GM18517 (cell line): ENCODE measurements at regions not wholly inside any gene's neighbourhood (a gene's known extent, or its start where the extent isn't known, plus 50 kb on each side); places are given as distances from the start of the nearest gene placed in this dataset.

Experiments
- ATAC-seq: cut with Tn5 transposase; IDR thresholded peaks from one replicate; pipeline ENCODE4 v1.9.1; 2021; ENCODE audit warnings: mild to moderate bottlenecking, moderate library complexity; ENCODE audit not compliant: unreplicated experiment

- no peak for ATAC-seq
Observed at GRCh38 chr7:41633690-41634089, 69.2 kb downstream of the INHBA start.

- ATAC-seq, result peak; percentile 94
Observed at GRCh38 chr7:41630741-41631140, 72.1 kb downstream of the INHBA start.

- ATAC-seq, result no peak
Observed at GRCh38 chr7:41629711-41630111, 73.2 kb downstream of the INHBA start.

- no peak for ATAC-seq
Observed at GRCh38 chr7:41628901-41629300, 74.0 kb downstream of the INHBA start.

GRCh38 chr7:41627645-41628298 lies 75.1 kb downstream of the INHBA start:
- ATAC-seq, result no peak

GRCh38 chr7:41624818-41625217 lies 78.1 kb downstream of the INHBA start:
- no peak for ATAC-seq

GRCh38 chr7:41621953-41622831 lies 80.7 kb downstream of the INHBA start:
- ATAC-seq, result no peak

- ATAC-seq, result no peak
Observed at GRCh38 chr7:41617987-41618386, 84.9 kb downstream of the INHBA start.

- no peak for ATAC-seq
Observed at GRCh38 chr7:41612798-41613197, 90.1 kb downstream of the INHBA start.

- ATAC-seq, result no peak
Observed at GRCh38 chr7:41612386-41612785, 90.5 kb downstream of the INHBA start.

GRCh38 chr7:41608447-41608846 lies 94.4 kb downstream of the INHBA start:
- ATAC-seq, result no peak

GRCh38 chr7:41603985-41604384 lies 98.9 kb downstream of the INHBA start:
- ATAC-seq, result no peak

- ATAC-seq, result no peak
Observed at GRCh38 chr7:41599760-41600159, 103.1 kb downstream of the INHBA start.

- ATAC-seq, result no peak
Observed at GRCh38 chr7:41592794-41593193, 110.1 kb downstream of the INHBA start.

GRCh38 chr7:41592236-41592635 lies 110.7 kb downstream of the INHBA start:
- ATAC-seq, result no peak

- no peak for ATAC-seq
Observed at GRCh38 chr7:41590986-41591385, 111.9 kb downstream of the INHBA start.

GRCh38 chr7:41588341-41588740 lies 114.5 kb downstream of the INHBA start:
- ATAC-seq, result no peak

- no peak for ATAC-seq
Observed at GRCh38 chr7:41586931-41587640, 115.8 kb downstream of the INHBA start.

- ATAC-seq, result no peak
Observed at GRCh38 chr7:41584746-41585145, 118.1 kb downstream of the INHBA start.

- ATAC-seq, result no peak
Observed at GRCh38 chr7:41582116-41582515, 120.8 kb downstream of the INHBA start.

GRCh38 chr7:41581041-41581440 lies 121.8 kb downstream of the INHBA start:
- no peak for ATAC-seq
